ENCODE measurements at regions not wholly inside any gene's neighbourhood (a gene's known extent, or its start where the extent isn't known, plus 50 kb on each side); places are given as distances from the start of the nearest gene placed in this dataset.
A peak's percentile ranks its signal among the peaks of the same experiment; 100 is the strongest.
"Not testable (repeated sequence)": the region's sequence is repeated elsewhere in the genome, so short reads cannot be mapped to it uniquely, and the experiment has no call there.

DNA sequence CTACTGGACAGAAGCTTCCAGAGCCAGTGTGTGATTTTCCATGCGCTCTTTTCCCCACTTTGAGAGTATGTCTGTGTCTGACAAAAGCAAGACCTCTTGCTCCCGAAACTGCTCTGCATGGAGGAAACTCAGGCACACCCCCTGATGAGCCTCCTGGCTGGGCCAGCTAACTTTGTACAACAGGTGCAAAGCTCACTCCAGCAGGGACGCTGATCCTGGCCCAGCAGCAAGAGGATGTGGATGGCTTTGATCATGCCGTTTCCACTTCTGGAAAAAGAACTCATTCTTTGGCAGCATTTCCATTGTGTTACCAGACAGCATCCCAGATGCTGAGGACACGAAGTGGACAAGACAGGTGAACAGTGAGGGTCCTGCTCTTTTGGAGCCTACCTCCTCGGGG is 103.1 kb downstream of the TLR5 start:
- DNase-seq, result no peak
- Histone ChIP-seq H3K36me3 (no peaks in the 10 kb centered on the region), H3K4me1 (peaks cover 0 to 17% (median 0%) of the 10 kb centered on the region in 12 donors), H3K9me3 (peaks cover 0 to 6% (median 0%) of the 10 kb centered on the region in 12 donors), H3K4me3 (no peak overlapping the region), H3K27me3 (no peaks in the 10 kb centered on the region), H3K27ac (no peak overlapping the region)
- WGBS, 4 donors, result 51 to 55% (median 54%) methylated on average over 6 of the region's 6 CpGs
- TF ChIP-seq, protein P1, sequence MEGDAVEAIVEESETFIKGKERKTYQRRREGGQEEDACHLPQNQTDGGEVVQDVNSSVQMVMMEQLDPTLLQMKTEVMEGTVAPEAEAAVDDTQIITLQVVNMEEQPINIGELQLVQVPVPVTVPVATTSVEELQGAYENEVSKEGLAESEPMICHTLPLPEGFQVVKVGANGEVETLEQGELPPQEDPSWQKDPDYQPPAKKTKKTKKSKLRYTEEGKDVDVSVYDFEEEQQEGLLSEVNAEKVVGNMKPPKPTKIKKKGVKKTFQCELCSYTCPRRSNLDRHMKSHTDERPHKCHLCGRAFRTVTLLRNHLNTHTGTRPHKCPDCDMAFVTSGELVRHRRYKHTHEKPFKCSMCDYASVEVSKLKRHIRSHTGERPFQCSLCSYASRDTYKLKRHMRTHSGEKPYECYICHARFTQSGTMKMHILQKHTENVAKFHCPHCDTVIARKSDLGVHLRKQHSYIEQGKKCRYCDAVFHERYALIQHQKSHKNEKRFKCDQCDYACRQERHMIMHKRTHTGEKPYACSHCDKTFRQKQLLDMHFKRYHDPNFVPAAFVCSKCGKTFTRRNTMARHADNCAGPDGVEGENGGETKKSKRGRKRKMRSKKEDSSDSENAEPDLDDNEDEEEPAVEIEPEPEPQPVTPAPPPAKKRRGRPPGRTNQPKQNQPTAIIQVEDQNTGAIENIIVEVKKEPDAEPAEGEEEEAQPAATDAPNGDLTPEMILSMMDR (IDR thresholded peaks at IDR 0.05), result no peak
- TF ChIP-seq POLR2A (IDR thresholded peaks at IDR 0.05), result no peak
- intact Hi-C loops (cut with DNase I), result no loop called here
- peak in 1 of 4 donors; percentile 18 for ATAC-seq

DNA sequence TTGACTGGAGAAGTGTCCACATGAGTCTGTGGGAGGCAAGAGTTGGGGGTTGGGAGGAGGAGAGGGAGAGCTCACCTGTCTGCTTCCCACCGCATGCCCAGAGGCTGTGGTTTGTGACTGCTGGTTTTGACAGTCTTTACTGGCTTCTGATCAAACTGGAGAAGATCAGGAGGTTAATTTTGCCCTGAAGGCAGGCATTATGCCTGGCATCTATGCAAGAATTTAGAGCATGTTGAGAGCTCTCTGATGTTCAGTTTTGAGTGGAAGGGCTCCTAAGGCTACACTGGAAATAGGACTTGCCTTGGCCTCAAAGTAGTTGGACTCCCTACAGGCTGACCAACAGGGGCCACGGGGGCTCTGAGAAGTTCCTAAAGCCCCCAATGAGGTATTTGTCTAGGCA is 101.6 kb downstream of the TLR5 start:
- ATAC-seq (peak; percentile 45 to 83 (median 52)), DNase-seq (no peak)
- H3K27me3 ChIP-seq, result no peaks in the 10 kb centered on the region
- WGBS, 4 donors, result 42 to 57% (median 51%) methylated on average over 1 to 2 of the region's 2 CpGs
- no peak for TF ChIP-seq POLR2A (IDR thresholded peaks at IDR 0.05)
- TF ChIP-seq, protein P1 (IDR thresholded peaks at IDR 0.05), result no peak
- H3K27ac ChIP-seq, result peak overlapping the region in 2 of 12 donors; percentile 39 to 54
- no peaks in the 10 kb centered on the region for H3K36me3 ChIP-seq
- H3K4me3 ChIP-seq, result no peak overlapping the region
- intact Hi-C loops (cut with DNase I), result no loop called here
- peaks cover 0 to 17% (median 0%) of the 10 kb centered on the region in 12 donors for H3K4me1 ChIP-seq
- peaks cover 0 to 15% (median 0%) of the 10 kb centered on the region in 12 donors for H3K9me3 ChIP-seq

DNA sequence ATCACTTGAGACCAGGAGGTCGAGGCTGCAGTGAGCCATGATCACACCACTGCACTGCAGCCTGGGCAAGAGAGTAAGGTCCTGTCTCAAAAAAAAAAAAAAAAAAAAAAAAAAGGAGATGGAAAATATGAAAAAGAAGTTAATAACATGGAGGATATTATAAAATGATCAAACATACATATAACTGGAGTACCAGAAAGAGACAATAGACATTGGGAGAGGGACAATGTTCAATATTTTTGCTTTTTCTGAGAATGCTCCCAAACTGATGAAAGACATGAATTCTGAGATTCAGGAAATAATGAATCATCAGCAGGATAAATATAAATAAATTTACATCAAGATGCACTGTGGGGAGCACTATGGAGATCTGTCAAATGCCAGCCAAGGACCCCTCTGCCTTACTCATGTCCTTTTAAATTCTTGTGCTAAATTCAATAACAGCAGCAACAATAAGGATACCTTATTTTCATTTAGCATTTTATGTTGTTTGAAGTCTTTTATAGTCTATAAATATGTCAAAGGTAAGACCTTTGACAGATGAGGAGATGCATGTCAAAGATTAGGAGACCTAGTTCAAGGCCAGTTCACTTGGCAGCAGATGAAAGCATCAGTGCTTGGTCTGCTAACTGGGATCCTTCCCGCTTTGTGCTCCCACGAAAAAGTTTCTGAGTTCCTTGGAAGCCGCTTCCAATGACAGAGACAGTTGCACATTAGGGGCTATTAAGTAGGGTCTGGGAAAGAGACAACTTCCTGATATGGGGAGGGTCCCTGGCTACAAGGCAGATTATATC is 97.7 kb downstream of the TLR5 start:
- 71 to 88% (median 72%) methylated on average over 4 of the region's 4 CpGs for WGBS, 4 donors
- no peaks in the 10 kb centered on the region for H3K36me3 ChIP-seq
- DNase-seq (no peak), ATAC-seq (no peak)
- H3K4me3 ChIP-seq, result no peak overlapping the region
- TF ChIP-seq, protein P1 (IDR thresholded peaks at IDR 0.05), result no peak
- TF ChIP-seq POLR2A (IDR thresholded peaks at IDR 0.05), result no peak
- intact Hi-C loops (cut with DNase I), result no loop called here
- H3K9me3 ChIP-seq, result peaks cover 0 to 16% (median 0%) of the 10 kb centered on the region in 12 donors
- H3K4me1 ChIP-seq, result peaks cover 0 to 14% (median 0%) of the 10 kb centered on the region in 12 donors
- H3K27ac ChIP-seq, result no peak overlapping the region
- no peaks in the 10 kb centered on the region for H3K27me3 ChIP-seq

DNA sequence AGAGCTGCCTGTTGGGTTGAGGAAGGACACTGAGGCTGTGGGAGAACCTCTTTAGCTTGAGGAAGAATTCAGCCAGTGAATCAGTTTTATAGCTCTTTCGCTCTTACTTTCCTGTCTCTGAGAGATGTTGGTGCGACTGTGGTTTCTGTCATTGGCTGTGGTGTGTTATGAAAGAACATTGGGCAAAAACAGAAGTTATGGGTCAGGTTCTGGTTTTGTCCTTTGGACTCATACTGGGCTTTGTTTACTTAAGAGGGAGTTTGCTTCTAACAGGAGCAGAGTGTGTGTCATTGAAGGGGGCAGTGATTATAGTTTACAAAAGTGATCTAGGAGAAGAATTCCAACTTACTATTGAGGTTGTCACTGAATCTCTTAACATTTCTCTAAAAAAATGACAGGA is 97.0 kb downstream of the TLR5 start:
- ATAC-seq, result no peak
- Histone ChIP-seq H3K27ac (no peak overlapping the region), H3K4me1 (peaks cover 0 to 11% (median 0%) of the 10 kb centered on the region in 12 donors), H3K27me3 (no peaks in the 10 kb centered on the region), H3K9me3 (peaks cover 0 to 16% (median 0%) of the 10 kb centered on the region in 12 donors), H3K36me3 (no peaks in the 10 kb centered on the region), H3K4me3 (no peak overlapping the region)
- WGBS, 4 donors, result 95 to 99% (median 98%) methylated on average over 2 of the region's 2 CpGs
- TF ChIP-seq, protein P1 (IDR thresholded peaks at IDR 0.05), result no peak
- no peak for TF ChIP-seq POLR2A (IDR thresholded peaks at IDR 0.05)
- intact Hi-C loops (cut with DNase I), result no loop called here
- no peak for DNase-seq

DNA sequence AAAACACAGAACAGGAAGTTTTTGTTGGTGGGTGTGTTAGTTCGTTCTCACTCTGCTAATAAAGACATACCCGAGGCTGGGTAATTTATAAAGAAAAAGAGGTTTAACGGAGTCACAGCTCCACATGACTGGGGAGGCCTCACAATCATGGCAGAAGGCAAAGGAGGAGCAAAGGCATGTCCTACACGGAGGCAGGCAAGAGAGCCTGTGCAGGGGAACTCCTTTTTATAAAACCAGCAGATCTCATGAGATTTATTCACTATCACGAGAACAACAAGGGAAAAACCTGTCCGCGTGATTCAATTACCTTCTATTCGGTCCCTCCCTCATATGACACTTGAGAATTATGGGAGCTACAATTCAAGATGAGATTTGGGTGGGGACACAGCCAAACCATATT is 96.6 kb downstream of the TLR5 start:
- H3K27ac ChIP-seq; DNase-seq; H3K27me3 ChIP-seq; H3K4me1 ChIP-seq; H3K4me3 ChIP-seq; ATAC-seq; intact Hi-C loops (cut with DNase I); H3K36me3 ChIP-seq: not testable (repeated sequence)
- peaks cover 0 to 16% (median 0%) of the 10 kb centered on the region in 12 donors for H3K9me3 ChIP-seq
- WGBS, 4 donors, result 92 to 95% (median 93%) methylated on average over 8 of the region's 8 CpGs

Measured in heart left ventricle (tissue), 16 donors.